ENCODE measurements at regions not wholly inside any gene's neighbourhood (a gene's known extent, or its start where the extent isn't known, plus 50 kb on each side); places are given as distances from the start of the nearest gene placed in this dataset.

DNA sequence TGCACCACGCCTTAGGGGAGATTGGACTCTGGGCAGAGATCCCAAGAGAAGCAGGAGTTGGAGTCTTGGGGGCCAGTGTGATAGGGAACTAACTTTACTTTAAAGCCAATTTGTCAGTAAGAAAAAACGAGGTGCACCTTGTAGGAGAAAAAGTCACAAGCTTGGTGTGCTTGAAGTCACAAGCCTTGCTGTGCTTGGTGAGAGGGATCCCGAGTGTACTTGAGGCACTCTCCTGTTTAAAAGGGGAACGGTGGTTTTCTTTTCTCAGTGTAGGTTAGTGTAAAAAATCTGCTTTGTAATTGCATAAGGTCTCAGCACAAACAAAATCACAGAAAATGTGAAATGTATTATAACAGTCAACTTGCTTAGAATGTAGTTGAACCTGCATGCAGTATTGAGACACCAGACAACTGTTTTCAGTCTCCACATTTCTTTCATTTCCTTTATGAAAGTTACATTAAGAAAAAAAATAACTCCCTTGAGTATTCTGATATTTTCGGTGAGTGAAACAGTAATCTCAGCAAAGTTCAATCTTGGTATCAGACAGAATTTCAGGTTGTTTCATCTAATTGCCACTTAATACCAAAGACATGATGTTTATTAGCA lies 111.1 kb upstream of the DUSP22 start:
- TF ChIP-seq, protein P1, sequence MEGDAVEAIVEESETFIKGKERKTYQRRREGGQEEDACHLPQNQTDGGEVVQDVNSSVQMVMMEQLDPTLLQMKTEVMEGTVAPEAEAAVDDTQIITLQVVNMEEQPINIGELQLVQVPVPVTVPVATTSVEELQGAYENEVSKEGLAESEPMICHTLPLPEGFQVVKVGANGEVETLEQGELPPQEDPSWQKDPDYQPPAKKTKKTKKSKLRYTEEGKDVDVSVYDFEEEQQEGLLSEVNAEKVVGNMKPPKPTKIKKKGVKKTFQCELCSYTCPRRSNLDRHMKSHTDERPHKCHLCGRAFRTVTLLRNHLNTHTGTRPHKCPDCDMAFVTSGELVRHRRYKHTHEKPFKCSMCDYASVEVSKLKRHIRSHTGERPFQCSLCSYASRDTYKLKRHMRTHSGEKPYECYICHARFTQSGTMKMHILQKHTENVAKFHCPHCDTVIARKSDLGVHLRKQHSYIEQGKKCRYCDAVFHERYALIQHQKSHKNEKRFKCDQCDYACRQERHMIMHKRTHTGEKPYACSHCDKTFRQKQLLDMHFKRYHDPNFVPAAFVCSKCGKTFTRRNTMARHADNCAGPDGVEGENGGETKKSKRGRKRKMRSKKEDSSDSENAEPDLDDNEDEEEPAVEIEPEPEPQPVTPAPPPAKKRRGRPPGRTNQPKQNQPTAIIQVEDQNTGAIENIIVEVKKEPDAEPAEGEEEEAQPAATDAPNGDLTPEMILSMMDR (IDR thresholded peaks at IDR 0.05 in 8 of 11, conservative IDR thresholded peaks at IDR 0.05 in 3 of 11), result no peak
- no peak for TF ChIP-seq POLR2A (IDR thresholded peaks at IDR 0.05)
